GM18870 (cell line): ENCODE measurements at regions not wholly inside any gene's neighbourhood (a gene's known extent, or its start where the extent isn't known, plus 50 kb on each side); places are given as distances from the start of the nearest gene placed in this dataset.
"Not testable (repeated sequence)": the region's sequence is repeated elsewhere in the genome, so short reads cannot be mapped to it uniquely, and the experiment has no call there.

Experiments
- ATAC-seq: cut with Tn5 transposase; IDR thresholded peaks from one replicate; pipeline ENCODE4 v1.9.1; 2021; ENCODE audit warnings: moderate library complexity; ENCODE audit not compliant: unreplicated experiment

GRCh38 chr10:18866852-18867251 is 181.7 kb upstream of the MALRD1 start:
- ATAC-seq: no peak

- no peak for ATAC-seq
These were observed 179.7 kb upstream of the MALRD1 start for GRCh38 chr10:18868919-18869318.

GRCh38 chr10:18875477-18875876 is 173.1 kb upstream of the MALRD1 start:
- ATAC-seq: no peak

- no peak for ATAC-seq
These were observed 169.3 kb upstream of the MALRD1 start for GRCh38 chr10:18879284-18879683.

GRCh38 chr10:18880530-18880929 is 168.1 kb upstream of the MALRD1 start:
- no peak for ATAC-seq

GRCh38 chr10:18886102-18886501 is 162.5 kb upstream of the MALRD1 start:
- ATAC-seq: no peak

- ATAC-seq: no peak
These were observed 142.0 kb upstream of the MALRD1 start for GRCh38 chr10:18906636-18907035.

- not testable (repeated sequence) for ATAC-seq
These were observed 131.2 kb upstream of the MALRD1 start for GRCh38 chr10:18917431-18917830.

- no peak for ATAC-seq
These were observed 130.1 kb upstream of the MALRD1 start for GRCh38 chr10:18918532-18918931.

- ATAC-seq: no peak
These were observed 99.2 kb upstream of the MALRD1 start for GRCh38 chr10:18949391-18949790.

GRCh38 chr10:18951072-18951823 is 97.4 kb upstream of the MALRD1 start:
- ATAC-seq: not testable (repeated sequence)

- no peak for ATAC-seq
These were observed 93.5 kb upstream of the MALRD1 start for GRCh38 chr10:18955061-18955460.

GRCh38 chr10:18959369-18959768 is 89.2 kb upstream of the MALRD1 start:
- no peak for ATAC-seq

GRCh38 chr10:18960466-18961079 is 88.0 kb upstream of the MALRD1 start:
- ATAC-seq: no peak

GRCh38 chr10:18968159-18968558 is 80.4 kb upstream of the MALRD1 start:
- no peak for ATAC-seq

GRCh38 chr10:18976696-18977251 is 71.8 kb upstream of the MALRD1 start:
- ATAC-seq: no peak

GRCh38 chr10:18980089-18980629 is 68.4 kb upstream of the MALRD1 start:
- ATAC-seq: no peak

- no peak for ATAC-seq
These were observed 64.1 kb upstream of the MALRD1 start for GRCh38 chr10:18984531-18984930.

- no peak for ATAC-seq
These were observed 60.3 kb upstream of the MALRD1 start for GRCh38 chr10:18988338-18988737.
